H9 (cell line): ENCODE measurements at regions not wholly inside any gene's neighbourhood (a gene's known extent, or its start where the extent isn't known, plus 50 kb on each side); places are given as distances from the start of the nearest gene placed in this dataset.

Experiments
- DNase-seq: peaks from one replicate; pipeline ENCODE4 v3.0.0-alpha.2; 2017
- H2AFZ ChIP-seq: one replicate; pipeline ENCODE4 v1.6.1; 2013; ENCODE audit warnings: mild to moderate bottlenecking, low read length, control low read depth, moderate library complexity
- H2AK5ac ChIP-seq: 2 replicates; pipeline ENCODE4 v1.6.1; 2013; ENCODE audit warnings: low read length, control low read depth, mixed read lengths; ENCODE audit not compliant: insufficient read length
- H2BK120ac ChIP-seq: one replicate; pipeline ENCODE4 v1.6.1; 2013; ENCODE audit warnings: low read depth, mild to moderate bottlenecking, low read length, control low read depth, inconsistent platforms; ENCODE audit not compliant: poor library complexity, severe bottlenecking
- H2BK12ac ChIP-seq: 2 replicates; pipeline ENCODE4 v1.6.1; 2013; ENCODE audit warnings: low read length, control low read depth, mixed read lengths, low read depth; ENCODE audit not compliant: insufficient read length
- H2BK15ac ChIP-seq: 2 replicates; pipeline ENCODE4 v1.6.1; 2013; ENCODE audit warnings: low read depth, low read length, control low read depth
- H2BK20ac ChIP-seq: one replicate; pipeline ENCODE4 v1.6.1; 2013; ENCODE audit warnings: low read depth, mild to moderate bottlenecking, low read length, control low read depth, inconsistent platforms; ENCODE audit not compliant: poor library complexity, severe bottlenecking
- H2BK5ac ChIP-seq: 2 replicates; pipeline ENCODE4 v1.6.1; 2013; ENCODE audit warnings: low read length, control low read depth, mixed read lengths; ENCODE audit not compliant: insufficient read length
- H3K14ac ChIP-seq: 2 replicates; pipeline ENCODE4 v1.6.1; 2013; ENCODE audit warnings: low read length, control low read depth; ENCODE audit not compliant: insufficient read depth
- H3K18ac ChIP-seq: 2 replicates; pipeline ENCODE4 v1.6.1; 2013; ENCODE audit warnings: low read depth, mild to moderate bottlenecking, mixed read lengths, low read length, control low read depth; ENCODE audit not compliant: insufficient read length
- H3K23ac ChIP-seq: 2 replicates; pipeline ENCODE4 v1.6.1; 2013; ENCODE audit warnings: low read length, control low read depth, mixed read lengths, low read depth; ENCODE audit not compliant: insufficient read length
- H3K23me2 ChIP-seq: 2 replicates; pipeline ENCODE4 v1.6.1; 2013; ENCODE audit warnings: low read depth, mild to moderate bottlenecking, mixed read lengths, low read length, control low read depth; ENCODE audit not compliant: insufficient read length, poor library complexity, severe bottlenecking
- H3K27ac ChIP-seq: 2 replicates; pipeline ENCODE4 v1.5.1; 2013; ENCODE audit warnings: low read length, control low read depth, mixed read lengths, low read depth; ENCODE audit not compliant: insufficient read length
- H3K27me3 ChIP-seq: 2 replicates; pipeline ENCODE4 v1.6.1; 2013; ENCODE audit warnings: low read length, control low read depth, inconsistent platforms; ENCODE audit not compliant: insufficient read depth
- H3K4ac ChIP-seq: 2 replicates; pipeline ENCODE4 v1.6.1; 2013; ENCODE audit warnings: low read depth, mild to moderate bottlenecking, control low read depth, inconsistent platforms, low read length, moderate library complexity
- H3K4me1 ChIP-seq: 2 replicates; pipeline ENCODE4 v1.6.1; 2013; ENCODE audit warnings: low read length, control low read depth, inconsistent platforms; ENCODE audit not compliant: insufficient read depth
- H3K4me2 ChIP-seq: 2 replicates; pipeline ENCODE4 v1.6.1; 2013; ENCODE audit warnings: low read length, control low read depth, mixed read lengths; ENCODE audit not compliant: insufficient read length, insufficient read depth
- H3K56ac ChIP-seq: 2 replicates; pipeline ENCODE4 v1.6.1; 2013; ENCODE audit warnings: low read depth, mild to moderate bottlenecking, mixed read lengths, low read length, control low read depth; ENCODE audit not compliant: insufficient read length
- H3K79me1 ChIP-seq: 2 replicates; pipeline ENCODE4 v1.6.1; 2013; ENCODE audit warnings: low read depth, mild to moderate bottlenecking, moderate library complexity, low read length, control low read depth, inconsistent platforms; ENCODE audit not compliant: insufficient read depth, poor library complexity, severe bottlenecking
- H3K79me2 ChIP-seq: 2 replicates; pipeline ENCODE4 v1.6.1; 2013; ENCODE audit warnings: low read length, control low read depth, inconsistent platforms; ENCODE audit not compliant: insufficient read depth
- H3K9ac ChIP-seq: 2 replicates; pipeline ENCODE4 v1.6.1; 2013; ENCODE audit warnings: low read length, control low read depth, mixed read lengths; ENCODE audit not compliant: insufficient read length; ENCODE audit errors: extremely low read depth
- H3K9me3 ChIP-seq: one replicate; pipeline ENCODE4 v1.6.1; 2013; ENCODE audit warnings: low read depth, low read length, inconsistent platforms; ENCODE audit not compliant: control insufficient read depth
- H3T11ph ChIP-seq: one replicate; pipeline ENCODE4 v1.6.1; 2013; ENCODE audit warnings: mild to moderate bottlenecking, low read length, control low read depth, inconsistent platforms
- H4K20me1 ChIP-seq: one replicate; pipeline ENCODE4 v1.6.1; 2013; ENCODE audit not compliant: control insufficient read depth, insufficient read length, insufficient read depth
- H4K5ac ChIP-seq: 2 replicates; pipeline ENCODE4 v1.6.1; 2013; ENCODE audit warnings: low read depth, mild to moderate bottlenecking, mixed read lengths, low read length, control low read depth; ENCODE audit not compliant: insufficient read length
- H4K8ac ChIP-seq: replicated peaks from 2 replicates; pipeline ENCODE4 v1.6.1; 2013; ENCODE audit warnings: low read length, control low read depth, mixed read lengths, low read depth; ENCODE audit not compliant: insufficient read length
- H4K91ac ChIP-seq: 2 replicates; pipeline ENCODE4 v1.6.1; 2013; ENCODE audit warnings: low read depth, mild to moderate bottlenecking, moderate library complexity, mixed read lengths, low read length, control low read depth; ENCODE audit not compliant: insufficient read length
- H3K27ac Mint-ChIP-seq, 3 experiments: 2 replicates in 2 of 3; 3 replicates in 1 of 3; pipeline ENCODE4 v1.8.0; 2020 to 2021; ENCODE audit warnings: mixed read lengths in 3 of 3, mild to moderate bottlenecking in 1 of 3, moderate library complexity in 1 of 3
- H3K27me3 Mint-ChIP-seq: 2 replicates; pipeline ENCODE4 v1.8.0; 2021; ENCODE audit warnings: low read depth, mild to moderate bottlenecking, moderate library complexity, mixed read lengths
- H3K36me3 Mint-ChIP-seq, 3 experiments: 2 replicates in 2 of 3; 3 replicates in 1 of 3; pipeline ENCODE4 v1.8.0; 2020 to 2021; ENCODE audit warnings: low read depth in 3 of 3, mixed read lengths in 3 of 3; ENCODE audit not compliant: insufficient read depth in 1 of 3
- H3K4me1 Mint-ChIP-seq, 2 experiments: 2 replicates each; pipeline ENCODE4 v1.8.0; 2020; ENCODE audit warnings: mixed read lengths in 2 of 2
- H3K4me3 Mint-ChIP-seq, 2 experiments: 2 replicates in 1 of 2; 3 replicates in 1 of 2; pipeline ENCODE4 v1.8.0; 2020 to 2021; ENCODE audit warnings: mild to moderate bottlenecking in 2 of 2, mixed read lengths in 2 of 2, moderate library complexity in 1 of 2
- H3K9me3 Mint-ChIP-seq, 2 experiments: 2 replicates in 1 of 2; 3 replicates in 1 of 2; pipeline ENCODE4 v1.8.0; 2020; ENCODE audit warnings: mild to moderate bottlenecking in 2 of 2, mixed read lengths in 2 of 2, moderate library complexity in 1 of 2
- WGBS: extraction: QIAGEN DNeasy Blood & Tissue Kit; methylation state at CpG from one replicate; pipeline ENCODE4 v1.1.7; 2013; ENCODE audit warnings: missing lambda C conversion rate, low lambda C conversion rate, mixed read lengths; ENCODE audit not compliant: insufficient read length; ENCODE audit errors: extremely low coverage; 5-methylcytosine and 5-hydroxymethylcytosine counted together
- TF ChIP-seq, protein P1 (sequence below): fragments of 200-600 bp; sonication (generic); conservative IDR thresholded peaks from 3 replicates; pipeline ENCODE4 v1.8.0; 2021; ENCODE audit warnings: antibody characterized with exemption, mild to moderate bottlenecking

DNA sequence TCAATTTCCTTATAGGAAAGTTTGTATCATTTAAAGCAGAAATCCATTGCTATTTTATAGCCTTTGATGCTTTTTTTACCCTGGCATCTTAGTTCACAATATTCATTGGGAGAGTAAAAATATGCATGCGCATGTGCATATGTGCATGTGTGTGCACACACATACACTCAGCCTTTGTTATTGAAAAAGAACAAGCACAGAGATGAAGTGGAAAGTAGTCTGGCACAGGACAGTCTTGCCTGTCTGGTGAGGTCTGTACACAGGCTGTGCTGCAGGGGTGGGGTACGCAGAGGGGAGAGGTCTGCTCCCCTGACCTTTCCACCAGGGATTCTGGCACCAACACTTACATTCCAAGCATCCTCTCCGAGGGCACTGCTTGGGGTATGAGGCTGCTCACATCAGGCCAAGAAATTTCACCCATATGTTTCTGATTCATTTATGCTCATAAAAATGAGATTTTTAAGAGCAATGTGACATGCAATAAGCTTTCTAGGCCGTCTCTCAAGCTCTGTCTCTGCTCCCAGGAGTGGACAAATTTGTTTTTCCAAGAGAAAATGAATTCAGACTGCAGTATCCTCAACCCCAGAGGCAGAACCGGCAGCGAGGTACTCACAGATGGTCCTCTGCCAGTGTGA is 237.2 kb downstream of the INSIG2 start:
- DNase-seq, result no peak
- no peaks in the 10 kb centered on the region for H3K79me1 ChIP-seq
- no peak overlapping the region for H3K27ac Mint-ChIP-seq

More for the DNA sequence above, 237.2 kb downstream of the INSIG2 start:
- Histone ChIP-seq H3K27ac (no peak overlapping the region), H2AFZ (no peak overlapping the region), H3K14ac (no peak overlapping the region), H2BK12ac (no peak overlapping the region), H3T11ph (no peak overlapping the region), H3K56ac (no peak overlapping the region), H3K27me3 (no peaks in the 10 kb centered on the region), H4K8ac (no peak overlapping the region), H4K5ac (no peak overlapping the region), H2BK20ac (no peak overlapping the region), H2BK15ac (no peak overlapping the region), H3K4me1 (peaks cover 13% of the 10 kb centered on the region; the same call in 1 of the 2 replicates), H4K91ac (no peak overlapping the region), H3K4me2 (no peak overlapping the region), H3K79me2 (no peaks in the 10 kb centered on the region), H3K23me2 (no peaks in the 10 kb centered on the region), H2AK5ac (no peak overlapping the region), H2BK120ac (no peak overlapping the region), H2BK5ac (no peak overlapping the region), H3K9me3 (no peaks in the 10 kb centered on the region), H3K23ac (no peak overlapping the region), H3K18ac (no peak overlapping the region), H4K20me1 (no peaks in the 10 kb centered on the region), H3K9ac (no peak overlapping the region), H3K4ac (no peak overlapping the region)
- 0 out of 5 replicates have a peak, but pooled peaks cover 0 to 2% of the 10 kb centered on the region in 2 experiments for H3K9me3 Mint-ChIP-seq
- TF ChIP-seq, protein P1, sequence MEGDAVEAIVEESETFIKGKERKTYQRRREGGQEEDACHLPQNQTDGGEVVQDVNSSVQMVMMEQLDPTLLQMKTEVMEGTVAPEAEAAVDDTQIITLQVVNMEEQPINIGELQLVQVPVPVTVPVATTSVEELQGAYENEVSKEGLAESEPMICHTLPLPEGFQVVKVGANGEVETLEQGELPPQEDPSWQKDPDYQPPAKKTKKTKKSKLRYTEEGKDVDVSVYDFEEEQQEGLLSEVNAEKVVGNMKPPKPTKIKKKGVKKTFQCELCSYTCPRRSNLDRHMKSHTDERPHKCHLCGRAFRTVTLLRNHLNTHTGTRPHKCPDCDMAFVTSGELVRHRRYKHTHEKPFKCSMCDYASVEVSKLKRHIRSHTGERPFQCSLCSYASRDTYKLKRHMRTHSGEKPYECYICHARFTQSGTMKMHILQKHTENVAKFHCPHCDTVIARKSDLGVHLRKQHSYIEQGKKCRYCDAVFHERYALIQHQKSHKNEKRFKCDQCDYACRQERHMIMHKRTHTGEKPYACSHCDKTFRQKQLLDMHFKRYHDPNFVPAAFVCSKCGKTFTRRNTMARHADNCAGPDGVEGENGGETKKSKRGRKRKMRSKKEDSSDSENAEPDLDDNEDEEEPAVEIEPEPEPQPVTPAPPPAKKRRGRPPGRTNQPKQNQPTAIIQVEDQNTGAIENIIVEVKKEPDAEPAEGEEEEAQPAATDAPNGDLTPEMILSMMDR, result no peak
- no CpG with 5 or more reads among the region's 6 CpGs for WGBS
- no peaks in the 10 kb centered on the region; the same call in 1 of the 2 replicates for H3K27me3 Mint-ChIP-seq
- peaks cover 0 to 6% (median 2%) of the 10 kb centered on the region in 3 experiments; a peak in 2 of 7 replicates for H3K36me3 Mint-ChIP-seq
- H3K4me3 Mint-ChIP-seq, result no peak overlapping the region
- H3K4me1 Mint-ChIP-seq, result peaks cover 26 to 33% of the 10 kb centered on the region in 2 experiments
